Prostate gland (tissue), 2 donors: ENCODE measurements at regions not wholly inside any gene's neighbourhood (a gene's known extent, or its start where the extent isn't known, plus 50 kb on each side); places are given as distances from the start of the nearest gene placed in this dataset.
"Not testable (repeated sequence)": the region's sequence is repeated elsewhere in the genome, so short reads cannot be mapped to it uniquely, and the experiment has no call there.

ENCODE experiments used
- CTCF ChIP-seq, 4 experiments: fragments of 200-600 bp in 2 of 4; fragments of 450-650 bp in 2 of 4; sonication (generic) in 2 of 4; IDR thresholded peaks; 1 replicate in 3 of 4; 2 replicates in 1 of 4; pipeline ENCODE4 v1.5.1; 2016 to 2019; ENCODE audit warnings: antibody characterized with exemption in 4 of 4, mild to moderate bottlenecking in 2 of 4, moderate library complexity in 2 of 4
- POLR2A ChIP-seq: fragments of 450-650 bp; IDR thresholded peaks from one replicate; pipeline ENCODE4 v1.6.1; 2016; ENCODE audit warnings: antibody characterized with exemption, mild to moderate bottlenecking

GRCh38 chr2:58752507-58752906, 511.4 kb upstream of the FANCL start:
- TF ChIP-seq CTCF (IDR thresholded peaks at IDR 0.05); POLR2A: not testable (repeated sequence)
